HG03175 (cell line): ENCODE measurements at regions not wholly inside any gene's neighbourhood (a gene's known extent, or its start where the extent isn't known, plus 50 kb on each side); places are given as distances from the start of the nearest gene placed in this dataset.
"Not testable (repeated sequence)": the region's sequence is repeated elsewhere in the genome, so short reads cannot be mapped to it uniquely, and the experiment has no call there.

Experiments
- ATAC-seq: cut with Tn5 transposase; IDR thresholded peaks from one replicate; pipeline ENCODE4 v1.9.1; 2021; ENCODE audit warnings: mild to moderate bottlenecking, moderate library complexity; ENCODE audit not compliant: unreplicated experiment

GRCh38 chr6:148602136-148602535, 144.7 kb upstream of the UST start:
- no peak for ATAC-seq

GRCh38 chr6:148608199-148608951, 138.5 kb upstream of the UST start:
- ATAC-seq, result no peak

GRCh38 chr6:148611213-148611612, 135.6 kb upstream of the UST start:
- ATAC-seq, result no peak

- ATAC-seq, result no peak
These were observed 134.8 kb upstream of the UST start for GRCh38 chr6:148612043-148612442.

- ATAC-seq, result no peak
These were observed 132.2 kb upstream of the UST start for GRCh38 chr6:148614602-148615001.

- ATAC-seq, result no peak
These were observed 130.0 kb upstream of the UST start for GRCh38 chr6:148616841-148617240.

- ATAC-seq, result no peak
These were observed 129.3 kb upstream of the UST start for GRCh38 chr6:148617530-148617929.

GRCh38 chr6:148619891-148620290, 126.9 kb upstream of the UST start:
- ATAC-seq, result no peak

GRCh38 chr6:148620579-148621298, 126.1 kb upstream of the UST start:
- ATAC-seq, result no peak

- no peak for ATAC-seq
These were observed 121.2 kb upstream of the UST start for GRCh38 chr6:148625609-148626008.

GRCh38 chr6:148628251-148628650, 118.6 kb upstream of the UST start:
- ATAC-seq, result no peak

- no peak for ATAC-seq
These were observed 117.6 kb upstream of the UST start for GRCh38 chr6:148629181-148629580.

GRCh38 chr6:148629592-148630465, 117.0 kb upstream of the UST start:
- no peak for ATAC-seq

GRCh38 chr6:148635070-148635743, 111.6 kb upstream of the UST start:
- no peak for ATAC-seq

- not testable (repeated sequence) for ATAC-seq
These were observed 105.0 kb upstream of the UST start for GRCh38 chr6:148641836-148642235.

- not testable (repeated sequence) for ATAC-seq
These were observed 103.6 kb upstream of the UST start for GRCh38 chr6:148643208-148643607.

GRCh38 chr6:148645049-148645448, 101.8 kb upstream of the UST start:
- ATAC-seq, result not testable (repeated sequence)

- ATAC-seq, result no peak
These were observed 97.9 kb upstream of the UST start for GRCh38 chr6:148648754-148649453.

GRCh38 chr6:148649454-148649963, 97.3 kb upstream of the UST start:
- ATAC-seq, result no peak

- no peak for ATAC-seq
These were observed 95.8 kb upstream of the UST start for GRCh38 chr6:148650941-148651505.
